HL-60/S4 treated with retinoic acid at 250 ng/mL for 4 days and 3 days (cell line): ENCODE measurements at regions not wholly inside any gene's neighbourhood (a gene's known extent, or its start where the extent isn't known, plus 50 kb on each side); places are given as distances from the start of the nearest gene placed in this dataset.

ENCODE experiments used
- in situ Hi-C: fragments of 300-500 bp; cut with MboI; formaldehyde crosslinking; loops from 2 replicates; pipeline ENCODE4 v1.7.0; 2022; ENCODE audit warnings: low sequenced_read_pairs

- in situ Hi-C loops = no loop called here
These were observed 123.2 kb upstream of the STMND1 start for GRCh38 chr6:16978686-16979085.

GRCh38 chr6:16976385-16977183 lies 125.3 kb upstream of the STMND1 start:
- in situ Hi-C loops = no loop called here

GRCh38 chr6:16974704-16975359 lies 127.0 kb upstream of the STMND1 start:
- in situ Hi-C loops = loop anchor here (25.0 kb wide), 1 partner anchor 638 kb away; no protein-coding TSS in a partner anchor

GRCh38 chr6:16974387-16974673 lies 127.5 kb upstream of the STMND1 start:
- in situ Hi-C loops = loop anchor here (25.0 kb wide), 1 partner anchor 637 kb away; no protein-coding TSS in a partner anchor

- in situ Hi-C loops = loop anchor here (25.0 kb wide), 1 partner anchor 636 kb away; no protein-coding TSS in a partner anchor
These were observed 128.1 kb upstream of the STMND1 start for GRCh38 chr6:16973545-16974386.

- in situ Hi-C loops = loop anchor here (25.0 kb wide), 1 partner anchor 636 kb away; no protein-coding TSS in a partner anchor
These were observed 128.8 kb upstream of the STMND1 start for GRCh38 chr6:16973051-16973450.

GRCh38 chr6:16972535-16972934 lies 129.3 kb upstream of the STMND1 start:
- in situ Hi-C loops = loop anchor here (25.0 kb wide), 1 partner anchor 635 kb away; no protein-coding TSS in a partner anchor

GRCh38 chr6:16969699-16970655 lies 131.9 kb upstream of the STMND1 start:
- in situ Hi-C loops = loop anchor here (25.0 kb wide), 1 partner anchor 633 kb away; no protein-coding TSS in a partner anchor

- in situ Hi-C loops = loop anchor here (25.0 kb wide), 1 partner anchor 631 kb away; no protein-coding TSS in a partner anchor
These were observed 133.7 kb upstream of the STMND1 start for GRCh38 chr6:16968101-16968500.

GRCh38 chr6:16967470-16967817 lies 134.4 kb upstream of the STMND1 start:
- in situ Hi-C loops = loop anchor here (25.0 kb wide), 1 partner anchor 630 kb away; no protein-coding TSS in a partner anchor

- in situ Hi-C loops = loop anchor here (25.0 kb wide), 1 partner anchor 630 kb away; no protein-coding TSS in a partner anchor
These were observed 134.9 kb upstream of the STMND1 start for GRCh38 chr6:16966791-16967469.

GRCh38 chr6:16965689-16966088 lies 136.2 kb upstream of the STMND1 start:
- in situ Hi-C loops = loop anchor here (25.0 kb wide), 1 partner anchor 628 kb away; no protein-coding TSS in a partner anchor

GRCh38 chr6:16964553-16965499 lies 137.0 kb upstream of the STMND1 start:
- in situ Hi-C loops = loop anchor here (25.0 kb wide), 1 partner anchor 628 kb away; no protein-coding TSS in a partner anchor

- in situ Hi-C loops = loop anchor here (25.0 kb wide), 1 partner anchor 624 kb away; no protein-coding TSS in a partner anchor
These were observed 140.3 kb upstream of the STMND1 start for GRCh38 chr6:16961577-16961976.

- in situ Hi-C loops = loop anchor here (25.0 kb wide), 1 partner anchor 622 kb away; no protein-coding TSS in a partner anchor
These were observed 142.1 kb upstream of the STMND1 start for GRCh38 chr6:16959789-16960188.

- in situ Hi-C loops = loop anchor here (25.0 kb wide), 1 partner anchor 619 kb away; no protein-coding TSS in a partner anchor
These were observed 145.5 kb upstream of the STMND1 start for GRCh38 chr6:16956361-16956760.

- in situ Hi-C loops = loop anchor here (25.0 kb wide), 1 partner anchor 619 kb away; no protein-coding TSS in a partner anchor
These were observed 146.0 kb upstream of the STMND1 start for GRCh38 chr6:16955899-16956298.

- in situ Hi-C loops = loop anchor here (25.0 kb wide), 1 partner anchor 617 kb away; no protein-coding TSS in a partner anchor
These were observed 147.9 kb upstream of the STMND1 start for GRCh38 chr6:16953905-16954304.
